ENCODE measurements at regions not wholly inside any gene's neighbourhood (a gene's known extent, or its start where the extent isn't known, plus 50 kb on each side); places are given as distances from the start of the nearest gene placed in this dataset.

DNA sequence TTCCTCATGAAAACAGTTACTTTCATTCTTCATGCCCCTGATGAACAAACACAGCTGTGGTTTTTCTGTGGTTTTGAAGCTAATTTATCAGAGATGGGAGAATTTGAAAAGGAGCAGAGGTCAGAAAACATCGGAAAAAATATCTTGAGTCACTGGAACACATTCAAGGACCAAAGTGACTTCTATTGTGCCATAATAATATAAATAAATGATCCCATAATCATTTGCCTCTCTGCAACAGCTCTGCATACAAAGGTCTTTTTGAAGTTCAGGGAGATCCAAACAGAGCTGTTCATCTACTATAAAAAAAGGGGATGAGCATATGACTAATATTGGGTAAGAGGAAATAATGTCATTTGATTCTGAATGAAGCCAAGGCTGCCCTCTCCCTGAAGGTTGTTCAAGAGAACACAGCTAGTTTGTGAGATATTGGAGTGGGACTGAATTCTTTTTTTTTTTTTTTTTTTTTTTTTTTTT is 201.3 kb upstream of the GALNT5 start:
- no peak for DNase-seq (ENCODE audit: low spot score)

DNA sequence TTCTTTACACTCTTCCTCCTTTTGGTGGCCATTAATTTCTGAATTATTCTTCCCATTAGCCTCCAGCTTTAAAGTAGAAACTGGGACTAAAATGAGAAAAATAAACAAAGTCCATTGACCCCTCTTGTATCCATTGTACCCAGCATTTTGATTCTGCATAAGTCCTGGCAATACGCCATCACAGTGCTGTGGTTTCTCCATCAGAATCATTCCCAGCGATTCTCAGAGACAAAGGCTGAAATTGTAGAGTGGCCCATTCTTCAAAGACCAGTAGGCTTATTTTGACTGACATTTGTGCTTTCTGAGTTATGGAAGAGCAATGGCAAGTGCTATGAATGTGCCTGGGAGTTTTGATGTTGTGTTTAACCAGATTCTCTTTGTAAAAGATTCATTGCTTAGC is 199.3 kb upstream of the GALNT5 start:
- no peak for DNase-seq (ENCODE audit: low spot score)

DNA sequence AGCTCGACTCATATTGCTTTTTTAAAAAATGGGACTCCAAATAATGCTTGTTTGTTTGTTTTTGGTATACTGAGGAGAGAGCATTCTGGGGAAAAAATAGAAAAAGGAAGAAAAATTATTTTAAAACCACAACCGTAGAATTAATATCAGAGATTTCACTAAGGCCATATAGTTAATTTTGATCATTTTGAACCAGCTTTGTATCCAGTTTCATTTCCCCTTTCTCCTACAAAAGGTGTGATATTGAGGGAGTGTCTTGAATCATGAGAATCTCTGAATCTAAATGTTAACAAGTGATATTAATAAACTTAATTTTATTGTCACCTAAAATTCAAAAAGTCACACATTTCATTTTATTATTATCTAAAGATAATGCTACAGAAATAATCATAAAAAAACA is 198.5 kb upstream of the GALNT5 start:
- DNase-seq (ENCODE audit: low spot score), result no peak

DNA sequence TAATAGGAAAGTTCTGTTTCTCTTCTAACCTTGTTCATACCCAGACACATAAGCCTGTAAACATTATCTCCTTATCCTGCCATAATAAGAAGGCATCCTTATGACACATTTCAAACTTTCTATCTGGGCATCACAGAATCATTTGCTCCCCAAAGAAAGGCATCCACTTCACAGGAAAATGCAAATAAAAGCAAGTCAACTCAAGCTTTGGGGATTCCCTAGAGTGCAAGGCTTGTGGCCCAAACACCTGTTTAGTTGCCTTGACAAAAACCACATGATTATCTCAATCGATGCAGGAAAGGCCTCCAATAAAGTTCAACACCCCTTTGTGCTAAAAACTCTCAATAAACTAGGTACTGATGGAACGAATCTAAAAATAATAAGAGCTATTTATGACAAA is 195.7 kb upstream of the GALNT5 start:
- no peak for DNase-seq (ENCODE audit: low spot score)

DNA sequence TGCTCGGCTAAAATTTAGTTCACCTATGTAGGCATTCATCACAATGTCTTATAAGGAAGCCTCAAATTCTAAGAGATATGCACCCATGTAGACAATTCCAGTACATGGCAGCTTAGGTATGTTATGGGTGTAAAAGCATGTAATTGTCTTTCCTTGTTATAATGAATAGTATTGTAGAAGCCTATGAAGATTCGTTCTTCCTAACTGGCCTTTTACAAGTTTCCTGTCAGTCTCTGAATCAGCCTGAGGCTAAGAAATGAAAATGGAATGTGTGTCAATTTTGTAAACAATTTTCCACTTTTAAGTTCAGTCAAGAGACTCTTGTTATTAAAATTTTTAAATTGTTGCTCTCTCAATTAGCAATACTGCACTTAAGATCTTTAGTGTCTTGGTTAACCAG is 189.9 kb upstream of the GALNT5 start:
- no peak for DNase-seq (ENCODE audit: low spot score)

DNA sequence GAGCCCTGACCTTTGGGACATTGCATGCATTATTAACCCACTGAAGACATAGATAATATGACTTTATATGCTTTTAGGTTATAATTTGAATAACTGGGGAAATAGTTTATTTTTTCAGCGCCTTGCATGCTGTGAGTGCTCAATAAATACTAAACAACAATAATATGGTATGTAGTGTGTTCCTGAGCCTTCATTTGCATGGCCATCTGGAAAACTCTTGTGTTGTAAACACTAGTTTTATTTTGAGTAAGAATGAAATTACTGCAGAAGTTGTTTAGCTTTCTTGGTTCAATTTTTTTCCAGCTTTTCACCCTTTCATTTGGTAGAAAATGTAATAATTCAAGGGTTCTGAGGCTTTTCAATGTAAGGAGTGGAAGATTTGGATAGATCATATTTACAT is 189.3 kb upstream of the GALNT5 start:
- no peak for DNase-seq (ENCODE audit: low spot score)

DNA sequence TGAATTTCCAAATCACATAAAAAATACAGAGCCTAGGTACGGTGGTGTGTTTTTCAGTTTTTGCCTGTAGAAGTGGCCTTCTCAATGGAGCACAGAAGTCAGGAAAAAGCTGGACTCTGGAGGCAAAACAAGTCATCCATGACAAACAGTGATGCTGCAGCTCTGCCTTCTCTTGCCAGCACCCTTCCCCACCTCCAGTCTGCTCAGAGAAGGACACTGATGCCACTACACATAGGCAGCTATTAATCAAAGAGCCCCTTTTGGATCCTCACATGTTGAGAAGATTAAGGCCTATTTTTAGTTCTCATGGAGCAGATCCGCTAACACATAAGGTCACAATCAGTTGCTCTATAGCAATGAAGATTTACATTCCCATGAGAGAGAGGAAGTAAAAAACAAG is 181.6 kb upstream of the GALNT5 start:
- DNase-seq (ENCODE audit: low spot score), result no peak

DNA sequence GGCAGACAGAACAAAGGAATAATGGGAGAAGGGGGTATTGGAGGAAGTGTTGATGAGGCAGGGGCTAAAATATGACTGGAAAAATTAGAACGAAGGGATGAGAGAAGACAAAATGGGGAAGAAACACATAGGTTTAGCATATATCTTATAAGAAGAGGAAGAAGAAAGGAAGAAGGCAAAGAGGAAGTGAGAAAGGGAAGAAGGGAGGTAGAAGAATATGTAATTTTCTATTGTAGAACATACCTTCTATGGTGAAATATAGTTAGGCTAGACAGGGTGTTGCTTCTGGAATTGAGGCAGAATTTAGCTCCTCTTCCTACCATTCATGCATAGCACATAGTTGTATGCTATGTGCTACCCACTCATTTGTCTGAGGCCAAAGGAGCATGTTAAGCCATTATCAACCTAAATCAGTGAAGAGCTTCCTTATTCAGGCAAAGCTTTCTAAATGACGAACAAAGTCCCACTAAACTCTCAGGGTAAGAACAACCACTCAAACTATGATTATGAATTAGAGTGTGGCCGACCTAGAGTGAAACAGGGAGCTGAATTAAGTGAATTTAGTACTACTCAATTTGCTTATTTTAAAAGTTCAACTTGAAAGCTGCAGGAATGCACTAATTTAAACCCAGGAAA is 180.9 kb upstream of the GALNT5 start:
- no peak for DNase-seq (ENCODE audit: low spot score)

DNA sequence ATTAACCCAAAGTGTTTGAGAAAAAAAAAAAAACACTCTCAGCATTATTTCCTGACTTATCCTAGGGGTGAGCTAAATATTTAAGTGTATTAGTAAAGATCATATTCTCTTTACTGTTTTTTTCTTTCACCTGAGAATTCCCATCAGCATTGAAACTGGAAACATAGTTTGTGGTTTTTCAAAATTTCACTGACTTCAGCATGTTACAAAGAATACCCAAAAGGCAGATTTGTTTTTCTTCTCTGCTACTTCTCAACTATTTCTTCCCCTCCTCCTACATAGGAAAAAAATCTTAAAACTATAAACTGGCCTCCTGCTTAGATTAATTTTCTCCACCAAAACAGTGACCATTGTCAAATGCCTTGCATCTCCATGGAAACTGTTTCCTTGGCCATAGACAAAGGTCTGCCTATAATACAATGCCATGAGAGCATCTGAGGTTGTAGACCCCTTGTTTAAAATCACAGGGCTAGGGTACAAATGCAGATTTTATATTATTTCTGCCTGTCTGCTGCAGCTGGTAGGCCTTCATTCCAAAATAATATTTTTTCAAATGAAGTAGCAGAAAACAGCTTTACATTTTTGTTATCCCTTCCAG is 179.7 kb upstream of the GALNT5 start:
- DNase-seq (ENCODE audit: low spot score), result no peak

DNA sequence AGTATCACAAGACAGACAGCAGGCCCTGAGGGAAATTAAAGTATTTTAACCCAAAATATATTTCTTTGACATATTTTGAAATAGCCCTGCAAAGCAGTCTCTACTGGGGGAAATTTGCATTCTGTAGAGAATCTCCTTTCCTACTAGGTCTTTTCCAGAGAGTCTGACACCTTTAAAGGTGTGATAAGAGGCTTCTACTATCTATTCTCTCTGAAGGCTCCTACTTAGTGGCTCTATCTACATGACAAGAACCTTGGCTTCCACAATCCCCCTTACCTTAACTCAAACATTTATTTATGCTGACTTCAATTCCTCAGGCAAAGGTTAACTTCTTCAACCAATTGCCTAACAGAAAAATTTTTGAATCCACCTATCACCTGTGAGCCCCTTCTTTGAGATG is 174.6 kb upstream of the GALNT5 start:
- DNase-seq (ENCODE audit: low spot score), result no peak

DNA sequence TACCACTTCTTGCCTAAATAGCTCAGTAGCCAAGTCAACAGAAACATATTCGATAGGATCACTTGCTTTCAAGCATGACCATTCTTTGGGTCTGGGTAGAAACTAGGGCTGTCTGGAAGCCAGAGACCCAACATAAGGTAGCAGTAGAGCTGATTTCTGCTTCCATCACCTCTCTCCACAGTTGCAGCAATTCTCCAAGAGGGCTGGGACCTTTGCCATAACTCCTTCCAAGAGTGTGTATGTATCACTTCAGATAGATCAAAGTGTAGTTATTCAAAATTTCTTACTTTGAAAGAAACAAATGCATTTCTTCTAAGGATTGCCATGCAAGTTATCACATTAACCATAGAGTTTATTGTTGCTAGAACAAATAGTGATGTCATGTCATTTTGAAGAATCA is 172.0 kb upstream of the GALNT5 start:
- DNase-seq (ENCODE audit: low spot score), result no peak

DNA sequence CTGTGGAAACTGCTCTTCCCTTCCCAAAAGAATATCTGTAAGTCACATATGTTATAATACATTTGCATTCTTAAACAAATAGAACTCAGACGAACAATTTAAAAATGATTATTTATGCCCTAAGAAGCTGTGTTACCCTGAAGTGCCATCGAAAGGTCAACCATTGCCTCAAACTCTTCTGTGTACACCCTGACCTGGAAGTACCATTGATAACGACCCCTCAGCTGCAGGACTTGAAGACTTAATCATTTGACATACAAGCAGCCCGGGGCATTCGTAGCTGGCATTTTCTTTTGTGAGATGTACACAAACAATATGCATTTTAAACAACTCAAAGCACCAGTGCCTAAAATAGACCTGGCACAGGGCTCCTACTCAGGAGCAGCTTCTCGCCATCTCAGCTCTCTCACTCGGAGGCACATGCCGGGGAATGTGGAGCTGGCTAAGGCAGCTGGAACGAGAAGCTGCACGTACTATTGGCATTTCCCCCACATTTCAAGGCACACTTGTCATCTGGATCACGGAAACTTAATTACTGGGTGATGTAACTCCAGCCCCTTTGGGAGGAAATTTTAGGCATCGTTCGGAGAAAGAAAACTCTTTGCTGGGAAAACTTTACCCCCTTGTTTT is 170.0 kb upstream of the GALNT5 start:
- no peak for DNase-seq (ENCODE audit: low spot score)

DNA sequence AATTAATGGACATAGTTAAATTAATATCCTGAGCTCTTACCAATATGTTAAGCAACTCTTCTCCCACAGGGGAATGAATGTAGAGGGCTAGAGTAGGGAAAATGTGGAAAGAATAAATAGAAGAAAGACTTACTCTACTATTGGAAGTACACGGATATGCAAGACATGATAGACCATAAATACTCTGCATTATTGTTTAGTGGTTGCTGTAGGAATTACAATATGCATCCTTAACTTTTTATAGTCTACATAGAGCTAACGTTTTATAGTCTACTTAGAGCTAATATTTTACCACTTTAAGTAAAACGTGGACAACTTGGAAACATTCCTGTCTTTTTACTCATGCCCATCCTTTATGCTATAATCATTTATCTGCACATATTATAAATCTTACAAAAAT is 163.8 kb upstream of the GALNT5 start:
- DNase-seq (ENCODE audit: low spot score), result no peak

DNA sequence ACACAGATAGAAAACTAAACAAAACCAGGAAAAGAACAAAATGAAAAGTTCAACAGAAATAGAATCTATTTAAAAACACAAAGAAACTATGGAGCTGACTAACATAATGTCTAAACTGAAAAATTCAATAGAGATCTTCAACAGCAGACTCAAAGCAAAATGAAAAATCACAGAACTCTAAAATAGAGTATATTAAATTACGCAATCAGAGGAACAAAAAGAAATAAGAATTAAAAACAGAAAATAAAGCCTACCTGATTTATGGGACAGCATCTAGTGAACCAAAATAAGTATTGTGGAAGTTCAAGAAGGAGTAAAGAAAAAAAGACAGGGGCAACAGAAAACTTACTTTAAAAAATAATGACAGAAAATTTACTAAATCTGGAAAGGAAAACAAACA is 152.1 kb upstream of the GALNT5 start:
- DNase-seq (ENCODE audit: low spot score), result no peak

DNA sequence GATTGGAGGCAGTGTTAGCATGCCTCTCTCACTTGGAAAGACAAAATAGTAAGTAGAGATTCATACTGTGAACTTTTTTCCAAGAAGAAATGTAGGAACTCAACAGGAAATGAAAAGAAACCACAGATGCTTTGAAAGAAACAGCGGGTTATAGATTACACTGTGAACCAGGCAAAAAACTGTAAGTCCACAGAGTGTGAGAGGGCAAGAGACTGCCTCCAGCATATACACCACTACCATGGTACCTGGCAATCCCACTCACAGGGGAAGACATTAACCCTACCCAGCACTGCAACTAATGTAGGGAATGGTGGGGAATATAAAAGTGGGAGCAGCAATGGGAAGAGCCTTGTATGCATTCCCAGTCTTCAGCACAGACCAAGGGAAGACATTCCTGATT is 150.6 kb upstream of the GALNT5 start:
- DNase-seq (ENCODE audit: low spot score), result no peak

DNA sequence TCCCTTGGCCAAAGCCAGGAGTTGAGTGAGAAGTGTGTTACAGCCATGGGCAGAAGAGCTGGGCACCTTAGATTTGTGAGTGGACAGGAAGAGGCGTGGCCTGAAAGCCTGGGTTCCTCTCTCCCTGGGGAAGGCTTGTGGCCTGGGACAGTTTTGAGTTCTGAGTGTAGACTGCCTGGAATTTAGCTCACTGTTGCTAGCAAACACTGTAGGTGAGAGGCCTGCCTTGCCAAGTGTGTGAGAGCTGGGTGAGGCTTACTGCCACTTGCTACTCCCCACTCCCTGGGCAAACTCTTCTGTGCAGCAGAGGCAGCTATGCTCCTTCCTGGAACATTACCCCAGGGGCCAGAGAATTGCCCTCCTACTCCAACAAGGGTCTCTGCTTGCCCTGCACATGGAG is 150.0 kb upstream of the GALNT5 start:
- DNase-seq (ENCODE audit: low spot score), result no peak

DNA sequence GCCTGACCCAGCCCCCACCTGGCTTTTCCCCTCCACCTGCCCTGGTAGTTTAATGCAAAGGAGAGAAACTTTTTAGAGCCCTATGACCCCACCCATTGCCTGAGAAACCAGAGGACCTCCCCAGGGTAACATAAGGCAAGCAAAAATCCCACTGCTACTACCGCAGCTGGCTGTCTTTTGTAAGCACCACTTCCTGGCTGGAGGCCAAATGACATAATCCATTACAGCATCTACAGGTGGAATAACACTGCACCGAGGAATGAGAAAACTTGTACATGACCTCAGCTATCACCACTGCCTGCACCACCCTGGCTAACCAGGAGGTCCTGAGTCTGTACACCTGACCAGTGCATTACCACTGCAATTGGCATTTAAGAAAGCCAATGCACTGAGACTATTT is 149.6 kb upstream of the GALNT5 start:
- DNase-seq (ENCODE audit: low spot score), result no peak

DNA sequence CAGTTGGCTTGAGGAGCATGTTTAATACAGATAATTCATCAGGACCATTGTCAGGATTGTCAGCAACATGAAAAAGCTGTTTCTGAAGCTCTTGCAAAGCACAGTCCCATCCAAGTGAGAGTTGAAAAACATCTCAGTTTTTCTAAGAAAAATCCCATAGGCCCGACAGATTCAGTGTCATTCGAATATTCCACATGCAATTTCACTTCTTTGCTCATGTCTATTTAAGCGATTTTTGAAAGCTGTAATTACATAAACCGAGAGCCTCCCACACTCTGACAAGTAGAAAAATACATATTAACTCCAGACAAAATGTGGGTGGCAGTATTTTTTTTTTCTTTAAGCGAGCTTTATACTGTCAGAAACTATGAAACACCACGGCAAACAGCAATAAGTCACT is 134.7 kb upstream of the GALNT5 start:
- no peak for DNase-seq (ENCODE audit: low spot score)

DNA sequence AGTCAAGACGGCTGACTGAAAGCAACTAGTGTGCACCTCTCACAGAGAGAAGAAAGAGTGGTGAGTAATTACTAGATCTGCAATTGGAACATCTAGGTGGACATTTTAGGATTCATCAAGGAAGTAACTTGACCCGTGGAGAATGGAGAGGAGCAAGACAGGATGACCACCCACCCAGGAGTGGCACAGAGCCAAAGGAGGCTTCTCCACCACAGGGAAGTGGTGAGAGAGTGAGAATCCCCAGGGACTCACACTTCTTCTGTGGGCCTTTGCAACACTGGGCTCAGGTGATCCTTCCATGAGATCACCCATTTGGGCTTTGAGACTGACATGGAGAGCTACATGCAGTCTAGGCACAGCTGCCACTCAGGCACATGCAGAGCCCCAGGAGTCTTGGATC is 132.8 kb upstream of the GALNT5 start:
- no peak for DNase-seq (ENCODE audit: low spot score)

DNA sequence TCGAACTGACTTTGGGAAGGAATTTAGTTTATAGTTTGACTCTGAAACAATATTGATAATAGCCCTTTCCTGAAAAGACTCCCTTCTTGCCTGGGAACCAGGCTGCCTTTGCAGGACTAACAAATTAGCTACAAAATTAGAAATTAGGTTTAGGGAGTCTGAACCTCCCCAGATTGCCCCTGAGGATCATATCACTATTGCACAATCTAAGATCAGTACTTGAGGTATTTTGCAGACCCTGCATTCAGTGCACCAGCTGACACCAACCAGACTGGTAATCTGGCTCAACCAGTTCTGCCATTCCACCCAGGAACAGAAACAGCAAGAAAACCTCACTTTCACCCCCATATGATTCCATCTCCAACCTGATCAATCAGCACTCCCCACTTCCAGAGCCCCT is 131.8 kb upstream of the GALNT5 start:
- DNase-seq (ENCODE audit: low spot score), result no peak

DNA sequence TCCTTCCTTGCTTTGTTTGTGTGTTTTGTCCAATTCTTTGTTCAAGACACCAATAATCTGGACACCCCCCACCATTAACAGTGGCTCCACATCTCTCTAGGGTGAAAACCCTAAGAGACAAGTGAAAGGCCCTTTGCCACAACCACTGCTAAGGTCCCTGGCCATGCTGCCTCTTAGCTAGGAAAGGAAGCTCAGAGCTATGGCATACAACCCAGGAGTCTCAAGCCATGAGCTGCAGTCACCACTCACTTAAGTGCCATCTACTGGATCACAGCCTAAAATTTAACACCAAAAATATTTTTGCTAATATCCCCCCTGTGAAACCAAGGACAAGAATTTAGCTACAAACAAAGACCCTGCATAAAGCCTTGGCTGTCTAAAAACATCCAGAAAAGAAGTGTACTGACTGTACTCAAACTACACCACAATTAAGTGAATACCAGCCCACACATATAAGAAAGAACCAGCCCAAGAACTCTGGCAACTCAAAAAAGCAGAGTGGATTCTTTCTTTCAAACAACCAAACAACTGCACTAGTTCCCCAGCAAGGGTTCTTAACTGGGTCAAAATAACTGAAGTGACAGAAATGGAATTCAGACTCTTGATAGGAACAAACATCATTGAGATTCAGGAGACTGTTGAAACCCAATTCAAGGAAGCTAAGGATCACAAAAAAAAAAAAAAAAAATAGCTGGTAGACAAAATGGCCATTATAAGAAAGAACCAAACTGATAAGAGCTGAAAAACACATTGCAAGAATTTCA is 130.1 kb upstream of the GALNT5 start:
- DNase-seq (ENCODE audit: low spot score), result no peak

DNA sequence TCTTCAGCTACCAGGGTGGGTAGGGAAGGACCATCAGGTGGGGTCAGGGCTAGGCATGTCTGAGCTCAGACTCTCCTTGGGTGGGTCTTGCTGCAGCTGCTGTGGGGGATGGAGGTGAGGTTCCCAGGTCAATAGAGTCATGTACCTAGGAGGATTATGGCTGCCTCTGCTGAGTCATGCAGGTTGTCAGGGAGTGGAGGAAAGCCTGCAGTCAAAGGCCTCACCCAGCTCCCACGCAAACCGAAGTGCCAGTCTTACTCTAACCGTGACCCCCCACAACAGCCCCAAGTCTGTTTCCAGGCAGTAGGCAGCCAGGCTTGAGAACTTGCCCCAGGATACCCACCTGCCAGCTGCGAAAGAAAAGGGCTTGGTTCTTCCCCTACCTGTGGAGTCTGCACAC is 113.6 kb upstream of the GALNT5 start:
- DNase-seq (ENCODE audit: low spot score), result no peak

DNA sequence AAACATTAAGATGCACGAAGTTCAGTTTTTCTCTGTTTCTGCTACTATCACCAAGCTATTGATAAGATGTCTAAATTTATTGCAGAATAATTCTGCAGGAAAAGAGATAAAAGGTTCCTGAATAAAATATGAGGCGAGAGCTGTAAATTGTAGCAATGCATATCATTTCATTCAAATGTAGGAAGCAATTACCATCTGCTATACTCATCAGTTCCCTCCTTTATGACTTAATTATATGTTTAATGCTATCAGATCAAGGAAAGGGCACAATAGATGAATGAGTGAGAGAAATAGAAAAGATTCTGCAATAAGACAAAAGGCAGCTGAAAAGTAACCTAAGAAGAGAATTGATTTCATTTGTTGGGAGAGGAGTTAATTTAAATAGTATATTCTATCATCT is 108.2 kb upstream of the GALNT5 start:
- DNase-seq (ENCODE audit: low spot score), result no peak

Measured in hematopoietic multipotent progenitor cell treated with erythropoietin and hydrocortisone succinate and interleukin-3 and kit ligand, for 17 days (in vitro differentiated cells).